HuH-7 (cell line): ENCODE measurements at regions not wholly inside any gene's neighbourhood (a gene's known extent, or its start where the extent isn't known, plus 50 kb on each side); places are given as distances from the start of the nearest gene placed in this dataset.

ENCODE experiments used
- DNase-seq: peaks from one replicate; pipeline ENCODE4 v3.0.0; 2011; ENCODE audit warnings: low spot score

- DNase-seq: no peak
These were observed 263.9 kb upstream of the CITED2 start for GRCh38 chr6:139638179-139638941.

DNA sequence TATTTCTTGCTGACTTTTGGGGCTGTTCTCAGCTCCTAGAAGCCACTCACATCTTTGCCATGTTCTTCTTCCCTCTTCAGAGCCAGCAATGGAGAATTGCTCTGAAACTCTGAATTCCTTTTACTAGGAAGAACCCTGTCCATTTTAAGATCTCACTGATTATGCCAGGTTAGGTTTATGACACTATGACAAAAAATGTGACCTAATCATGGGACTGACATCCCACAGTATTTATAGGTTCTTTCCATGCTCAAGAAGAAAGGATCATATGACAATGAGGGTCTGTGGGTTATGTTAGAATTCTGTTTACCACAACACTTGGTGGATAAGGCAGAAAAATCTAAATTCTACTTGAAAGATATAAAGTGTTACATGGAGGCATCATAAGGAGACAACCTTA, 263.3 kb upstream of the CITED2 start:
- DNase-seq: no peak

DNA sequence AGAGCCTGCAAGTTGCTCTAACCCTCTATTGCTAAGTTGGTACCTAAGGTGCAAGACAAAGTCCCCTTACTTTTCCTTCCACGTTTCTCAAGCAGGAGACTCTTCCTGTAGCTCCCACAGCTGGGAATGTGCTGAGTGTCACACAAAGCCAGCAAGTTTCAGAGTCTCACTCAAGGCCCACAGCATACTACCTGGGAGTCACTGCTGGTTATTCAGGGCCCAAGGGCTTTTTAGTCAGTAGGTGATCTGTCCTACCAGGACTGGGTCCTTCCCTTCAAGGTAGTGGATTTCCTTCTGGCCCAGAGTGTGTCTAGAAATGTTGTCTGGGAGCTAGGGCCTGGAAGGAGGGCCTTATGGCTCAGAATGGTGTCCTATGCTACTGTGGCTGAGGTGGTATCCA, 261.9 kb upstream of the CITED2 start:
- no peak for DNase-seq

GRCh38 chr6:139635401-139636130, 261.1 kb upstream of the CITED2 start:
- DNase-seq: no peak

DNA sequence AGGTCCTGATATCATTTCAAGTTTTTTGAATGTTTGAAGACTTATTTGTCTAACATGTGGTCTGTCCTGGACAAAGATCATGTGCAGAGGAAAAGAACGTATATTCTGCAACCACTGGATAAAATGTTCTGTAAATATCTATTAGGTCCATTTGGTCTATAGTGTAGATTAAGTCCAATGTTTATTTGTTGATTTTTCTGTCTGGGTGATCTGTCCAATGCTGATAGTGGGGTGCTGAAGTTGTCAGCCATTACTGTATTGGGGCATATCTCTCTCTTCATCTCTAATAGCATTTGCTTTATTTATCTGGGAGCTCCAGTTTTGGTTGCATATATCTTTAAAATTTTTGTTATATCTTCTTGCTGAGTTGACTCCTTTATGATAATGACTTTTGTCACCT, 258.4 kb upstream of the CITED2 start:
- no peak for DNase-seq

DNA sequence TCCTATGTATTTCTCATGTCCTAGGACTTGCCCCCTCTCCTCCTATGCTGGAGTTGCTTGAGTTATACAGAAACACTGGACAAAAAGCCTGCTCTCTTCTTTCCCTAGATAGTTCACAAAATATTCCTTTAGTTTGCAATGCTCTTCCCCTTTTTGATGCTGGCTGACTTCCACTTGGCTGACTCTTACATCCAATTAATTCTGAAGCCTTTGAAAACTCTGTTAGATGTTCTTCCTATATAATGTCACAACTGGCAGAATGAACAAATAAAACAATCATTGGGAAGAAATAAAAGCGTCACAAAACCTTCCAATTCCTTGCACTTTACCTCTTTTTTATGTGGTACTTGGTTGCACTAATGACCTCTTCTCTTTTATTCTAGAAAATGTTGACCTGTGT, 253.8 kb upstream of the CITED2 start:
- no peak for DNase-seq

DNA sequence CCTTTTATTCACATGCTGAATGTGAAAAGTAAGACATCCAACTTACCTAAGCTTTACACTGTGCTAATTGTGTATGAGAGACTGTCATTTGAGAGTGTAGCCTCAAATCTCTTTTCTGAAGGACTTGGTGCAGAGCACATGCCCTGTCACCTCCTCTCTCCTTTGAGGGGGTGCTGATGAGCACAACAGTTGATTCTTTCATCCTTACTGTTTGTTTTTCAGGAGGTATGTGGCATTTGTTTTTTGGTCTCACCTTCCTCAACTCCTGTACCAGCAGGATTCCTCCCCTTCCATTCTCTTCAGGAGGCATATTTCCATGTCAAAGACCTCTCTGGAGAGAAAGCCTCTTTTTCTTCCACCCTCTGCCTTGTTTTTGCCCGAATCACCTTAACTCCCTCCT, 252.6 kb upstream of the CITED2 start:
- DNase-seq: no peak

GRCh38 chr6:139625998-139626975, 251.8 kb upstream of the CITED2 start:
- peak; percentile 51 for DNase-seq

DNA sequence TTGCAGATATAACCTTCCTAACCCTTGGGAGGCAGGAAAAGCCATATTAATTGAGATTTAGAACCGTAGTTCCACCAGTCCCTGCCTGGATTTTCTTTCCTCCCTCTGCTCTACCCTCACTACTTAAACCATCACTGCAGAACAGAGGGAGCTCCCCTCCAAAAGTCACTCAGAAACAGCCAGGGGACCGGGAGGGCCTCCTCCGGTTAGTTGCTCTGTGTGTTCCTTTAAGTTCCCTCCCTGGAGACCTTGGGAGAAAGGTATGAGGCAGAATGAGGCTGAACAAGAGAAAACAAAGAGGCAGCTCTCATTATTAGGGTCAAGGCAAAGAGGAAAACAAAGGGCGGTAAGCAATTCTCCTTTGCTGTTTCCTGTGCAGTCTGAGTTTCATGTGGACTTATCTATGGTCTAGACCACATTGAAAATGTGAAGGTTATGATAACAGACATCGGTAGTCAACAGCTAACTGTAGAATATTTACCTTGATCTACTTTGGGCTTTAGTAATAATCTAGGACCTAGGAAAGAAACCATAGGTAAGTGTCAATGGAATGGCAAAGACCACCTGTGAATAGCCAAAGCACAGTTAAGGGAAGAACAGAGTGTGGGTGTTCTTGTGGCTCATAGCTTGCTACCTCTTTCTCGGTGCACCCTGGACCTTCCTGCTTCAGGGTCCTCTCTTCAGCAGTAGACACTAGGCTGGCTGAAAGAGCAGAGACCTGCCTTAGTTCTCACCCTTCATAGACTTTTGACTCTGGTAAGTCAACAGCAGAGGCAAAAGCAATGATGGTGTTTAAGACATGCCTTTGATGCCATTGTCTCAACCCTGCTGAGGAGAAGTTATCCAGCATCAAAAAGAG, 250.9 kb upstream of the CITED2 start:
- DNase-seq: no peak

DNA sequence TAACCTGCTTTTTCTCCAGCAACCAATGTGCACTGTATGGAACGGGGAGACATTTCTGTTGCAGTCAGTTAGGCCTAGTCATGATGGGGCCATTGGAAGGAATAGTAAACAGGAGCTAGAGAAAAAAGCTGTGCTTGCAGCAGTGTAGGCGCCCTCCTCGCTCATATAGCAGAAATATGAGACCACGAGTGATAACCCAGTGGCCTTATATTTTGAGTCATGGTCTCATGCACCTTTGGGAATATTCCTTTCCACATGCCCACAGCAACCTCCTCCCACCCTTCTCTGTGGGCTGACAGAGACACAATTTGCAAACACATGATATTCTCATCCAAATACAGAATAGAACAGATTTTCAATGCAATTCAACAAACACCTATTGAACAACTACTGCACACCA, 248.9 kb upstream of the CITED2 start:
- DNase-seq: no peak

DNA sequence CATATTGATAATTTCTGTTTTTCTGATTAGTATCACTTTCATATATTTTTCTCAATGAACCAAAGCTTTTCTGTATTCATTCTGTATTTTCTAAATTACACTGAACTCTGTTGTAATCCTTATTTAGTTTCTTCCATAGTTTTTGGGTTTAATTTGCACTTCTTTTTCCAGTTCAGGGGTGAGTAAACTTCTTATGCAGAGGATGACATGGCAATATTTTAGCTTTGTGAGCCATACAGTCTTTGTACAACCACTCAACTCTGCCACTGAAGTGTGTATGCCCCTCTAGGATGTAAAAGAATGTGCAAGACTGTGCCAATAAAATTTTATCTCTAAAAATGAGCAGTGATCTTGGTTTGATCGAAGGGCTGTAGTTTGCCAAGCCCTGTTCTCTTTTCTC, 239.0 kb upstream of the CITED2 start:
- DNase-seq: no peak

DNA sequence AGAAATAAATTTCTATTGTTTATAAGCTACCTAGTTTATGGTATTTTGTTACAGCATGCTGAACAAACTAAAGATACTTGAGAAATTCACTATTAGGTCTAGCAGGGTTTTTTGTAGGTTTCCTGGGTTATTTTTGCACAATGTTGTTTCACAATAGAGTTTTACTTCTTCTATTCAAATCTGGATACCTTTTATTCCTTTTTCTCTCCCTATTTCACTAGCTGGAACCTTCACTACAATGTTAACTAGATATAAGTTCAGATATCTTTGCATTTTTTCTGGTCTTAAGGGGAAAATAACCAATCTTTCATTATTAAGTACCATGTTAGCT, 237.7 kb upstream of the CITED2 start:
- no peak for DNase-seq

DNA sequence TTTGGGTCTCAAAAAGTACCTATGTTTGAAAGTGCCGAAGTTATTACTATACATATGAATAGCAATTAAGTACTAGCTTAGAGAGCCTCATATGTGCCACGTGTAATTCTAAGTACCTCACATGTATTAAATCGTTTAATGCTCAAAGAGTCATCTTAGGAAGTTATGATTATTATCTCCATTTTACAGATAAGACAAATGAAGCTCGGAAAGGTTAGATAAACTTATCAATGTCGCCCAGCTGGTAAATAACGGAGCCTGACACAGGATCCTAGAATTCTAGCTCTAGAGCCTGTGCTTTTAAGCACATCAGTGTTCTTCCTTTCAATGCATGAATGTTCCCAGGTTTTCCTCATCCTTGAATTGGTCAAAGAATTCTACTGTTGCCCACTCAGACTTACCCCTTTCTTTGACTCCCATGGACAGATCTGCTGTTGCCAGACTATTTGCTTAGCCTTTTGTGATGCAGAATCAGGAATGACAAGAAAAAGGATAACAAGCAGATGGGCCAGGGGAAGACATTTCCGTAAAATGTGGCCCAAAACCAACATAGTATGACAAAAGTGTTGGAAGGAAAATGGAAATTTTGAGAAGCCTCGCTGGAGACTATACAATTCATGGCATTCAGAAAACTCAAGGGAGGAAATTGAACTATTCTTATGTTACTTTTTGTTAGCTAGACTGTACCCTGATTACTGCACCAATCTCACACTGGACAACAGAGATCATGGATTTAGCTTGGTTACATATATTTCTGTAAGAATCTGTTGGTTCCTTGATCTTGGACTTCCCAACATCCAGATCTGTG, 237.1 kb upstream of the CITED2 start:
- no peak for DNase-seq

- DNase-seq: no peak
These were observed 234.2 kb upstream of the CITED2 start for GRCh38 chr6:139608466-139609261.

GRCh38 chr6:139605350-139605749, 230.9 kb upstream of the CITED2 start:
- DNase-seq: no peak

DNA sequence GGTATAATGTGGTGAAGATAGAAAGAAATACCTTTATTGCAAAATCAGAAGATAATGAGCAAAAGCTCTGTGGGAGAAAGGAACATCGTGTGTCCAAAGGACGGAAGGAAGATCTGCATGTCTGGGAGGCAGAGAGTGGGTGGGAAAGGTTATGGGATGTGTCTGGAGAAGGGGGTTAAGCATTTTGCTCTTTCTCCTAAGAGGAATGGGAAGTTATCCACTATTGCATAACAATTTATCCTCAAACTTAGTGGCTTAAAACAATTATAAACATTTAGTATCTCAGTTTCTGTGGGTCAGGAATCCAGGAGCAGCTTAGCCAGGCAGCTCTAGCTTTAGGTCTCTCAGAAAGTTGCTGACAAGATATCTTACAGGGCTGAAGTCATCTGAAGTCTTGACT, 229.1 kb upstream of the CITED2 start:
- no peak for DNase-seq

DNA sequence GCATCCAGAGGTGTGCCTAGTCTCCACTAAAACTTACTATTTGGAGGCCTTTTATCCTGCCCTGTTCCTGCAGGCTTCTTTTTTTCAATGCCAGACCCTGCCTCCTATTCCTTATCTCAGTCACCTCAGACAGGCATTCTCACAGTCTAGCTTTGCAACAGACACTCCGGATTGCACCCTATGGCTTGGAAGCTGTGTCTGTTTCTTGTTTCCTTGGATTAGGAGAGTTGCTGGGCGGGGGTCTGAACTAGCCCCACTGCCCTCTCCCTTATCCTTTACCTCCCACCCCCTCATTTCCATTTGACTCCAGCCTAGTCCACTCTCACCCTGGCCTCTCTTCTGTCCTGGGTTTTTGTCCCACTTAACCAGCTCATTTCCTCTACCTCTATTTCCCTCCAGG, 228.1 kb upstream of the CITED2 start:
- DNase-seq: no peak

- DNase-seq: no peak
These were observed 226.5 kb upstream of the CITED2 start for GRCh38 chr6:139600919-139601475.

- no peak for DNase-seq
These were observed 225.9 kb upstream of the CITED2 start for GRCh38 chr6:139600343-139600742.
